Transverse colon (tissue), 4 donors: ENCODE measurements at regions not wholly inside any gene's neighbourhood (a gene's known extent, or its start where the extent isn't known, plus 50 kb on each side); places are given as distances from the start of the nearest gene placed in this dataset.

Source experiments
- DNase-seq: peaks from one replicate; pipeline ENCODE4 v3.0.0-alpha.2; 2019
- H3K27ac ChIP-seq, 4 donors: fragments of 200-600 bp; sonication (generic); 2 replicates each; pipeline ENCODE4 v1.5.1; 2016 to 2018; ENCODE audit warnings: inconsistent platforms in 4 of 4
- H3K27me3 ChIP-seq: fragments of 200-600 bp; sonication (generic); 2 replicates; pipeline ENCODE4 v1.5.1; 2017; ENCODE audit warnings: inconsistent platforms
- H3K36me3 ChIP-seq, 4 donors: fragments of 200-600 bp; sonication (generic); 2 replicates each; pipeline ENCODE4 v1.5.1; 2017 to 2019; ENCODE audit warnings: inconsistent platforms in 4 of 4
- H3K4me1 ChIP-seq, 4 donors: fragments of 200-600 bp; sonication (generic); 2 replicates each; pipeline ENCODE4 v1.5.1; 2017 to 2020; ENCODE audit warnings: inconsistent platforms in 4 of 4
- H3K4me3 ChIP-seq, 4 donors: fragments of 200-600 bp; sonication (generic); 1 replicate in 1 of 4; 2 replicates in 3 of 4; pipeline versions ENCODE4 v1.5.1 to v1.6.1; 2017 to 2019; ENCODE audit warnings: inconsistent platforms in 4 of 4
- H3K9me3 ChIP-seq, 2 donors: fragments of 200-600 bp; sonication (generic); 2 replicates each; pipeline ENCODE4 v1.5.1; 2017 to 2019; ENCODE audit warnings: inconsistent platforms in 2 of 2
- EP300 ChIP-seq: sonication (generic); formaldehyde crosslinking; IDR thresholded peaks from one replicate; pipeline ENCODE4 v1.6.1; 2017; ENCODE audit warnings: antibody characterized with exemption, low read depth
- POLR2A ChIP-seq: fragments of 450-650 bp; IDR thresholded peaks from one replicate; pipeline ENCODE4 v1.6.1; 2016; ENCODE audit warnings: antibody characterized with exemption, mild to moderate bottlenecking, moderate library complexity
- POLR2AphosphoS5 ChIP-seq, 3 donors: sonication (generic); formaldehyde crosslinking; IDR thresholded peaks; one replicate each; pipeline ENCODE4 v1.6.1; 2016; ENCODE audit warnings: antibody characterized with exemption in 3 of 3
- WGBS, 2 donors: methylation state at CpG; one replicate each; pipeline ENCODE4 v1.1.5; 2018; ENCODE audit warnings: low coverage in 1 of 2; 5-methylcytosine and 5-hydroxymethylcytosine counted together
- in situ Hi-C, 4 donors: fragments of 200-750 bp; cut with MboI; loops; one replicate each; pipeline versions ENCODE4 v1.15.0 to v1.15.1; 2017; ENCODE audit warnings: low sequenced_read_pairs in 3 of 4, low pct_ligation_motif_present in 1 of 4, low pct_unique_long_range_greater_than_20kb in 1 of 4
- intact Hi-C: fragments of 100-400 bp; cut with DNase I; formaldehyde crosslinking; loops from one replicate; pipeline ENCODE4 v1.15.1; 2023; ENCODE audit warnings: low total_unique reads
- TF ChIP-seq, protein P1 (sequence below), 5 experiments: fragments of 200-600 bp in 3 of 5; fragments of 450-650 bp in 2 of 5; sonication (generic) in 3 of 5; IDR thresholded peaks; 1 replicate in 2 of 5; 2 replicates in 3 of 5; pipeline ENCODE4 v1.5.1; 2016 to 2017; ENCODE audit warnings: antibody characterized with exemption in 5 of 5, inconsistent platforms in 3 of 5, mild to moderate bottlenecking in 2 of 5, moderate library complexity in 1 of 5

DNA sequence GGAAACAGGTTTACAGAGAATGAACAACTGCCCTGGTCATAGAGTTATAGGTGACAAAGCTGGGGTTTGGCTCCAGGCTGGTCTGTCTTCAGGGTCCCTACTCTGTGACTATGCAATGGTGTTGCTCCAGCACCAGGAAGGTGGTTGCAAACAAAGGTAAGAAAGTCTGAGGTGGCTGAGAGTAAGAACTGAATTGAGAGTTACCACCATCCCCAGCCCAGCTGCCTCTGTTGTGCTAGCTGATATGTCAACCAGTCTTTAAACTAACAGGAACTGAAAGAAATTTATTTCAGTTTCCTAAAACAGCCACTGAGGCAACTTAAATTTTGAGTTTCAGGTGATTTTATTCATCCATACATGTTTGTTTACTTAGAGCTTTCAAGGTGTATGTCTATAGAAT lies 111.0 kb upstream of the LRIG3 start:
- DNase-seq: no peak
- Histone ChIP-seq H3K4me3 (no peak overlapping the region), H3K36me3 (no peaks in the 10 kb centered on the region), H3K4me1 (peaks cover 0 to 14% (median 6%) of the 10 kb centered on the region in 4 donors), H3K27ac (no peak overlapping the region), H3K9me3 (no peaks in the 10 kb centered on the region), H3K27me3 (no peaks in the 10 kb centered on the region)
- intact Hi-C loops (no loop called here), in situ Hi-C loops (no loop called here)
- TF ChIP-seq POLR2A: no peak
- TF ChIP-seq, protein P1, sequence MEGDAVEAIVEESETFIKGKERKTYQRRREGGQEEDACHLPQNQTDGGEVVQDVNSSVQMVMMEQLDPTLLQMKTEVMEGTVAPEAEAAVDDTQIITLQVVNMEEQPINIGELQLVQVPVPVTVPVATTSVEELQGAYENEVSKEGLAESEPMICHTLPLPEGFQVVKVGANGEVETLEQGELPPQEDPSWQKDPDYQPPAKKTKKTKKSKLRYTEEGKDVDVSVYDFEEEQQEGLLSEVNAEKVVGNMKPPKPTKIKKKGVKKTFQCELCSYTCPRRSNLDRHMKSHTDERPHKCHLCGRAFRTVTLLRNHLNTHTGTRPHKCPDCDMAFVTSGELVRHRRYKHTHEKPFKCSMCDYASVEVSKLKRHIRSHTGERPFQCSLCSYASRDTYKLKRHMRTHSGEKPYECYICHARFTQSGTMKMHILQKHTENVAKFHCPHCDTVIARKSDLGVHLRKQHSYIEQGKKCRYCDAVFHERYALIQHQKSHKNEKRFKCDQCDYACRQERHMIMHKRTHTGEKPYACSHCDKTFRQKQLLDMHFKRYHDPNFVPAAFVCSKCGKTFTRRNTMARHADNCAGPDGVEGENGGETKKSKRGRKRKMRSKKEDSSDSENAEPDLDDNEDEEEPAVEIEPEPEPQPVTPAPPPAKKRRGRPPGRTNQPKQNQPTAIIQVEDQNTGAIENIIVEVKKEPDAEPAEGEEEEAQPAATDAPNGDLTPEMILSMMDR (IDR thresholded peaks at IDR 0.05): no peak
- TF ChIP-seq POLR2AphosphoS5 (IDR thresholded peaks at IDR 0.05): no peak
- no peak for TF ChIP-seq EP300

DNA sequence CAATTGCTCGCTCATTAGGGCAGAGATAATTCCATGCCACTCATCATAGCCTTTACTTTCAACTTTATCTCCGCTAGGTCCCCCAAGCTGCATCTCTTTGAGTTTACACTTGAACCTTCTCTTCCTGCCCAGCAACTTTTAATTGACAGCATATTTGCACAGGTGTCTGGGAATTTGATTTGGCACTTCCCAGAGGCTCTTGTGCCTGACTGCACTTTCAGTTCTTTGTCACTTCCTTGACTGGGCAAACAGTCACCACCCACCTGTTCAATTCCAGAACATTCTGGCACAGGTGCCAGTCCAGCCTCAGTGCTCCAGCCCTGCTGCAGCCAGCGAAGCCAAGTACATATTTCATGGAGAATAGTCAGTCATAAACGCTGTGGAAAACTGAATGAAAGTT lies 110.1 kb upstream of the LRIG3 start:
- 48 to 70% methylated on average over 2 to 4 of the region's 4 CpGs for WGBS, 2 donors
- DNase-seq: peak; percentile 70
- peak in 2 of 3 donors; percentile 31 to 33 for TF ChIP-seq POLR2AphosphoS5 (IDR thresholded peaks at IDR 0.05)
- no peak for TF ChIP-seq EP300
- peak overlapping the region in 3 of 4 donors; percentile 20 to 48 (median 25) for H3K27ac ChIP-seq
- intact Hi-C loops (no loop called here), in situ Hi-C loops (no loop called here)
- no peaks in the 10 kb centered on the region for H3K27me3 ChIP-seq
- H3K4me1 ChIP-seq: peaks cover 0 to 7% (median 0%) of the 10 kb centered on the region in 4 donors
- no peaks in the 10 kb centered on the region for H3K36me3 ChIP-seq
- no peak overlapping the region for H3K4me3 ChIP-seq
- no peaks in the 10 kb centered on the region for H3K9me3 ChIP-seq

DNA sequence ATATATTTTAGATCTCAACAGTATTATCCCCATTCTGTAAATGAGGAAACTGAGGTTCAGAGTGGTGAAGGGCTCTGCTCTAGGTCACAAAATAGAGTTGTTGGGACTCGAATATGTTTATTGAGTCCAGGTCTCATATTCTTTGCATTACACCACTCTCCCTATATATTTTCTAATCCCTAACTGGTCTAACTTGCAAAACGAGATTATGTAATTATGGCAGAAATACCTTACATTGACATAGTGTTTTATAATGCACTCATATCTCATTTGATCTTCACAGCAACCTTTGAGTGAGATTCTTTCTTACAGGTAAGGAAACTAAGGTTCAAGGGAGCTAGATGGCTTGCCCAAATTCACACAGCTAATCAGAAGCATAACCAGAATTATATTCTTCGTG lies 106.9 kb upstream of the LRIG3 start:
- WGBS, 2 donors: 38 to 40% methylated on average over 3 of the region's 3 CpGs
- intact Hi-C loops: no loop called here

DNA sequence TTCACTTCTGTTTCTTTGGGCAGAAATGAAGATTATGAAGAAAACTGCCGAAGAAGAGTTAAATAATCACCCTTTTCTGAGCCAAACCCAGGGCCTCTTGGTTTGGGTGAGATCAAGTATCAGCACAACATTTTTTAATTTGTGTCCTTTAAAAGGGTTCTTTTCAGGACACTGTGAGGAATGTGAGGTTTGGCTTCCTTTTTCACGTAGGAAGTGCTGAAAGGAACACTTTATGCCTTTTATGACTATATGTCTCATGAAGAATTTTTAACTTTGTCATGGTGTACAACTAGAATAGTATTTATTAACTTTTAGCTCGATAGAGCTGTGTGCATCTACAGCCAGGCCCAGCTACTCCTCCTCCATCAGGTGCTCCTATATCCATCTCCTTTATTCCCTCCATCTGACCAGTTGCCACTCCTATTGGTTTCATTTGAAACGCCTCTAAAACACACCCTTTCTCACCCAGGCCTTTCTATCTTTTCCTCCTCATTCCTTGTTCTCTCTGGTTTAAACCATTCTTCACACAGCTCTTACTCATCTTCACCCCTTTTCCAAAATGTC lies 103.6 kb upstream of the LRIG3 start:
- intact Hi-C loops: no loop called here
- in situ Hi-C loops: no loop called here
- WGBS, 2 donors: 58 to 59% methylated on average over 4 of the region's 4 CpGs

More for the DNA sequence above, 106.9 kb upstream of the LRIG3 start:
- H3K27me3 ChIP-seq: no peaks in the 10 kb centered on the region
- no peak overlapping the region for H3K27ac ChIP-seq
- H3K9me3 ChIP-seq: no peaks in the 10 kb centered on the region
- peaks cover 0 to 7% (median 0%) of the 10 kb centered on the region in 4 donors for H3K4me1 ChIP-seq
- no peak overlapping the region for H3K4me3 ChIP-seq
- TF ChIP-seq, protein P1 (IDR thresholded peaks at IDR 0.05): no peak
- TF ChIP-seq POLR2A: no peak
- TF ChIP-seq POLR2AphosphoS5 (IDR thresholded peaks at IDR 0.05): no peak
- TF ChIP-seq EP300: no peak
- no peaks in the 10 kb centered on the region for H3K36me3 ChIP-seq
- no peak for DNase-seq
- in situ Hi-C loops: no loop called here

More for the DNA sequence above, 103.6 kb upstream of the LRIG3 start:
- H3K36me3 ChIP-seq: no peaks in the 10 kb centered on the region
- DNase-seq: no peak
- no peak for TF ChIP-seq POLR2AphosphoS5 (IDR thresholded peaks at IDR 0.05)
- no peak for TF ChIP-seq EP300
- TF ChIP-seq, protein P1 (IDR thresholded peaks at IDR 0.05): no peak
- no peak for TF ChIP-seq POLR2A
- no peaks in the 10 kb centered on the region for H3K9me3 ChIP-seq
- H3K4me1 ChIP-seq: no peaks in the 10 kb centered on the region
- H3K4me3 ChIP-seq: no peak overlapping the region
- H3K27me3 ChIP-seq: no peaks in the 10 kb centered on the region
- H3K27ac ChIP-seq: no peak overlapping the region
